Upper lobe of left lung (tissue), 4 donors: ENCODE measurements at regions not wholly inside any gene's neighbourhood (a gene's known extent, or its start where the extent isn't known, plus 50 kb on each side); places are given as distances from the start of the nearest gene placed in this dataset.

ENCODE experiments used
- EP300 ChIP-seq, 4 donors: sonication (generic); formaldehyde crosslinking; IDR thresholded peaks; one replicate each; pipeline ENCODE4 v1.5.1; 2017; ENCODE audit warnings: antibody characterized with exemption in 4 of 4, control low read depth in 2 of 4
- TF ChIP-seq, protein P1 (sequence below), 6 experiments: fragments of 450-650 bp in 4 of 6; fragments of 200-600 bp in 2 of 6; sonication (generic) in 2 of 6; IDR thresholded peaks; one replicate each; pipeline ENCODE4 v1.5.1; 2016 to 2019; ENCODE audit warnings: antibody characterized with exemption in 6 of 6

GRCh38 chr6:86152546-86152945 lies 509.9 kb upstream of the SYNCRIP start:
- TF ChIP-seq, protein P1, sequence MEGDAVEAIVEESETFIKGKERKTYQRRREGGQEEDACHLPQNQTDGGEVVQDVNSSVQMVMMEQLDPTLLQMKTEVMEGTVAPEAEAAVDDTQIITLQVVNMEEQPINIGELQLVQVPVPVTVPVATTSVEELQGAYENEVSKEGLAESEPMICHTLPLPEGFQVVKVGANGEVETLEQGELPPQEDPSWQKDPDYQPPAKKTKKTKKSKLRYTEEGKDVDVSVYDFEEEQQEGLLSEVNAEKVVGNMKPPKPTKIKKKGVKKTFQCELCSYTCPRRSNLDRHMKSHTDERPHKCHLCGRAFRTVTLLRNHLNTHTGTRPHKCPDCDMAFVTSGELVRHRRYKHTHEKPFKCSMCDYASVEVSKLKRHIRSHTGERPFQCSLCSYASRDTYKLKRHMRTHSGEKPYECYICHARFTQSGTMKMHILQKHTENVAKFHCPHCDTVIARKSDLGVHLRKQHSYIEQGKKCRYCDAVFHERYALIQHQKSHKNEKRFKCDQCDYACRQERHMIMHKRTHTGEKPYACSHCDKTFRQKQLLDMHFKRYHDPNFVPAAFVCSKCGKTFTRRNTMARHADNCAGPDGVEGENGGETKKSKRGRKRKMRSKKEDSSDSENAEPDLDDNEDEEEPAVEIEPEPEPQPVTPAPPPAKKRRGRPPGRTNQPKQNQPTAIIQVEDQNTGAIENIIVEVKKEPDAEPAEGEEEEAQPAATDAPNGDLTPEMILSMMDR (IDR thresholded peaks at IDR 0.05): no peak
- no peak for TF ChIP-seq EP300 (IDR thresholded peaks at IDR 0.05)
